SJSA1 (cell line): ENCODE measurements at regions not wholly inside any gene's neighbourhood (a gene's known extent, or its start where the extent isn't known, plus 50 kb on each side); places are given as distances from the start of the nearest gene placed in this dataset.
"Not testable (repeated sequence)": the region's sequence is repeated elsewhere in the genome, so short reads cannot be mapped to it uniquely, and the experiment has no call there.

Source experiments
- DNase-seq, 2 experiments: peaks; one replicate each; pipeline ENCODE4 v3.0.0-alpha.2; 2015 to 2020; ENCODE audit warnings: low spot score in 2 of 2, low read depth in 1 of 2
- H3K27ac ChIP-seq: fragments of 250-450 bp; sonication (Bioruptor Pico); 2 replicates; pipeline ENCODE4 v1.5.1; 2020; ENCODE audit warnings: mild to moderate bottlenecking, moderate library complexity
- H3K27me3 ChIP-seq: fragments of 250-450 bp; sonication (Bioruptor Pico); replicated peaks from 2 replicates; pipeline ENCODE4 v1.5.1; 2020; ENCODE audit warnings: mild to moderate bottlenecking, moderate library complexity
- H3K36me3 ChIP-seq: fragments of 250-450 bp; sonication (Bioruptor Pico); 2 replicates; pipeline ENCODE4 v1.5.1; 2020; ENCODE audit warnings: mild to moderate bottlenecking
- H3K4me1 ChIP-seq: fragments of 250-450 bp; sonication (Bioruptor Pico); replicated peaks from 2 replicates; pipeline ENCODE4 v1.6.1; 2021; ENCODE audit warnings: mild to moderate bottlenecking
- H3K4me3 ChIP-seq: fragments of 250-450 bp; sonication (Bioruptor Pico); 2 replicates; pipeline ENCODE4 v1.5.1; 2020; ENCODE audit warnings: mild to moderate bottlenecking
- H3K9me3 ChIP-seq: fragments of 250-450 bp; sonication (Bioruptor Pico); replicated peaks from 2 replicates; pipeline ENCODE4 v1.5.1; 2020; ENCODE audit warnings: mild to moderate bottlenecking

GRCh38 chr2:156959481-156959880 is 298.0 kb upstream of the GALNT5 start:
- Histone ChIP-seq H3K4me1 (no peaks in the 10 kb centered on the region), H3K9me3 (no peaks in the 10 kb centered on the region), H3K27ac (no peak overlapping the region), H3K4me3 (no peak overlapping the region), H3K36me3 (no peaks in the 10 kb centered on the region), H3K27me3 (no peaks in the 10 kb centered on the region)
- no peak for DNase-seq

GRCh38 chr2:156982615-156983014 is 274.9 kb upstream of the GALNT5 start:
- Histone ChIP-seq H3K4me3 (no peak overlapping the region), H3K27me3 (no peaks in the 10 kb centered on the region), H3K36me3 (no peaks in the 10 kb centered on the region), H3K4me1 (no peaks in the 10 kb centered on the region), H3K9me3 (no peaks in the 10 kb centered on the region), H3K27ac (no peak overlapping the region)
- DNase-seq, result no peak

GRCh38 chr2:156986339-156986988 is 271.0 kb upstream of the GALNT5 start:
- Histone ChIP-seq H3K4me3 (no peak overlapping the region), H3K36me3 (no peaks in the 10 kb centered on the region), H3K9me3 (no peaks in the 10 kb centered on the region), H3K27me3 (no peaks in the 10 kb centered on the region), H3K4me1 (no peaks in the 10 kb centered on the region), H3K27ac (no peak overlapping the region)
- DNase-seq, result no peak

GRCh38 chr2:156999661-157000060 is 257.8 kb upstream of the GALNT5 start:
- no peaks in the 10 kb centered on the region for H3K36me3 ChIP-seq
- no peak overlapping the region for H3K27ac ChIP-seq

GRCh38 chr2:157004789-157005188 is 252.7 kb upstream of the GALNT5 start:
- Histone ChIP-seq H3K36me3 (no peaks in the 10 kb centered on the region), H3K9me3 (no peaks in the 10 kb centered on the region), H3K27ac (no peak overlapping the region), H3K4me1 (no peaks in the 10 kb centered on the region), H3K27me3 (no peaks in the 10 kb centered on the region; the same call in 1 of the 2 replicates), H3K4me3 (no peak overlapping the region)
- DNase-seq, result no peak

More at GRCh38 chr2:156999661-157000060, 257.8 kb upstream of the GALNT5 start:
- no peaks in the 10 kb centered on the region for H3K4me1 ChIP-seq
- no peaks in the 10 kb centered on the region; the same call in 1 of the 2 replicates for H3K27me3 ChIP-seq
- no peaks in the 10 kb centered on the region for H3K9me3 ChIP-seq
- DNase-seq, result no peak
- H3K4me3 ChIP-seq, result no peak overlapping the region

GRCh38 chr2:157015015-157015575 is 242.4 kb upstream of the GALNT5 start:
- no peaks in the 10 kb centered on the region for H3K27me3 ChIP-seq
- no peaks in the 10 kb centered on the region for H3K36me3 ChIP-seq
- no peak overlapping the region for H3K27ac ChIP-seq
- H3K4me1 ChIP-seq, result no peaks in the 10 kb centered on the region
- H3K4me3 ChIP-seq, result no peak overlapping the region
- no peak for DNase-seq
- no peaks in the 10 kb centered on the region for H3K9me3 ChIP-seq

- not testable (repeated sequence) for H3K27me3 ChIP-seq
Measured at GRCh38 chr2:157023264-157023663, 234.2 kb upstream of the GALNT5 start.

GRCh38 chr2:157024129-157024528 is 233.4 kb upstream of the GALNT5 start:
- Histone ChIP-seq H3K27me3 (no peaks in the 10 kb centered on the region), H3K9me3 (no peaks in the 10 kb centered on the region), H3K36me3 (no peaks in the 10 kb centered on the region), H3K4me1 (no peaks in the 10 kb centered on the region), H3K27ac (no peak overlapping the region), H3K4me3 (no peak overlapping the region)
- no peak for DNase-seq

More at GRCh38 chr2:157023264-157023663, 234.2 kb upstream of the GALNT5 start:
- H3K9me3 ChIP-seq, H3K4me3 ChIP-seq, H3K4me1 ChIP-seq, H3K36me3 ChIP-seq, H3K27ac ChIP-seq, DNase-seq: not testable (repeated sequence)

- peak; percentile 44 to 78 for DNase-seq
- Histone ChIP-seq H3K36me3 (no peaks in the 10 kb centered on the region), H3K4me1 (peaks cover 16% of the 10 kb centered on the region), H3K4me3 (no peak overlapping the region), H3K27ac (peak overlapping the region; percentile 35), H3K9me3 (no peaks in the 10 kb centered on the region), H3K27me3 (no peaks in the 10 kb centered on the region)
Measured at GRCh38 chr2:157032017-157032416, 225.5 kb upstream of the GALNT5 start.

GRCh38 chr2:157036726-157037125 is 220.8 kb upstream of the GALNT5 start:
- DNase-seq, result no peak
- Histone ChIP-seq H3K27ac (no peak overlapping the region), H3K4me3 (no peak overlapping the region), H3K36me3 (no peaks in the 10 kb centered on the region), H3K27me3 (no peaks in the 10 kb centered on the region), H3K9me3 (no peaks in the 10 kb centered on the region), H3K4me1 (peaks cover 12% of the 10 kb centered on the region)

GRCh38 chr2:157043786-157044185 is 213.7 kb upstream of the GALNT5 start:
- Histone ChIP-seq H3K9me3 (no peaks in the 10 kb centered on the region), H3K4me1 (no peaks in the 10 kb centered on the region), H3K36me3 (no peaks in the 10 kb centered on the region), H3K27me3 (0 out of 2 replicates have a peak, but pooled peaks cover 4% of the 10 kb centered on the region), H3K4me3 (no peak overlapping the region), H3K27ac (no peak overlapping the region)
- DNase-seq, result no peak

- no peaks in the 10 kb centered on the region for H3K36me3 ChIP-seq
- H3K4me3 ChIP-seq, result no peak overlapping the region
- no peak for DNase-seq
- no peak overlapping the region for H3K27ac ChIP-seq
- no peaks in the 10 kb centered on the region for H3K4me1 ChIP-seq
- H3K9me3 ChIP-seq, result no peaks in the 10 kb centered on the region
- 0 out of 2 replicates have a peak, but pooled peaks cover 4% of the 10 kb centered on the region for H3K27me3 ChIP-seq
Measured at GRCh38 chr2:157046396-157046795, 211.1 kb upstream of the GALNT5 start.

- Histone ChIP-seq H3K27ac (0 out of 2 replicates have a peak overlapping the region, but pooled peaks have one; percentile 4), H3K9me3 (no peaks in the 10 kb centered on the region), H3K27me3 (no peaks in the 10 kb centered on the region), H3K36me3 (no peaks in the 10 kb centered on the region), H3K4me1 (peaks cover 25% of the 10 kb centered on the region), H3K4me3 (no peak overlapping the region)
- DNase-seq, result peak; percentile 35 to 43
Measured at GRCh38 chr2:157052685-157053224, 204.8 kb upstream of the GALNT5 start.

GRCh38 chr2:157053876-157054275 is 203.6 kb upstream of the GALNT5 start:
- H3K9me3 ChIP-seq, result no peaks in the 10 kb centered on the region
- no peaks in the 10 kb centered on the region for H3K36me3 ChIP-seq
- H3K27me3 ChIP-seq, result no peaks in the 10 kb centered on the region
- no peak overlapping the region for H3K4me3 ChIP-seq
- H3K27ac ChIP-seq, result no peak overlapping the region
- DNase-seq, result no peak
- H3K4me1 ChIP-seq, result peaks cover 25% of the 10 kb centered on the region
